ENCODE measurements at regions not wholly inside any gene's neighbourhood (a gene's known extent, or its start where the extent isn't known, plus 50 kb on each side); places are given as distances from the start of the nearest gene placed in this dataset.

DNA sequence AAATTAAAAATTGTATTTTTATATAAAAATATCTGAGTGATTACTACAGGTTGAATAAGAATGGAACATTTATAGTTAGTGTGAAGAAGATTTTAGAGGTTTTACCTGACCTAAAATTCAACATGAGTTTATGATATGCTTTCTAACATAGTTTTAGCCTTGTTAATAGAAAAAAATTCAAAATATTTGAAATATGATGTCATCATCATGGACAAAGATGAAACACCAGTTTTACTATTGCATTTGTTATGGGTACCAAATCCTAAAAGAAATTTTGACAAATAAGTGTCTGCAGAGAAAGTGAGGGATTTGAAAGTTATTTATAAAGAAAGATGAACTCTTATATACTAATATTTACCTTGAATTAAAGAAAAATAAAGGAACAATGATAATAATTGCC lies 479.7 kb downstream of the TBC1D32 start:
- no peak for DNase-seq (ENCODE audit: low read depth in 1 of 2, low spot score in 1 of 2)
- TF ChIP-seq, protein P1, sequence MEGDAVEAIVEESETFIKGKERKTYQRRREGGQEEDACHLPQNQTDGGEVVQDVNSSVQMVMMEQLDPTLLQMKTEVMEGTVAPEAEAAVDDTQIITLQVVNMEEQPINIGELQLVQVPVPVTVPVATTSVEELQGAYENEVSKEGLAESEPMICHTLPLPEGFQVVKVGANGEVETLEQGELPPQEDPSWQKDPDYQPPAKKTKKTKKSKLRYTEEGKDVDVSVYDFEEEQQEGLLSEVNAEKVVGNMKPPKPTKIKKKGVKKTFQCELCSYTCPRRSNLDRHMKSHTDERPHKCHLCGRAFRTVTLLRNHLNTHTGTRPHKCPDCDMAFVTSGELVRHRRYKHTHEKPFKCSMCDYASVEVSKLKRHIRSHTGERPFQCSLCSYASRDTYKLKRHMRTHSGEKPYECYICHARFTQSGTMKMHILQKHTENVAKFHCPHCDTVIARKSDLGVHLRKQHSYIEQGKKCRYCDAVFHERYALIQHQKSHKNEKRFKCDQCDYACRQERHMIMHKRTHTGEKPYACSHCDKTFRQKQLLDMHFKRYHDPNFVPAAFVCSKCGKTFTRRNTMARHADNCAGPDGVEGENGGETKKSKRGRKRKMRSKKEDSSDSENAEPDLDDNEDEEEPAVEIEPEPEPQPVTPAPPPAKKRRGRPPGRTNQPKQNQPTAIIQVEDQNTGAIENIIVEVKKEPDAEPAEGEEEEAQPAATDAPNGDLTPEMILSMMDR (IDR thresholded peaks at IDR 0.05; ENCODE audit: low read depth, low read length) = no peak
- no peaks in the 10 kb centered on the region for H3K4me1 ChIP-seq (ENCODE audit: low read depth)
- no peaks in the 10 kb centered on the region for H3K27me3 ChIP-seq
- no peak overlapping the region for H3K27ac ChIP-seq
- no peaks in the 10 kb centered on the region for H3K9me3 ChIP-seq (ENCODE audit: low read depth)
- no peak overlapping the region for H3K4me3 ChIP-seq
- H3K36me3 ChIP-seq = no peaks in the 10 kb centered on the region

DNA sequence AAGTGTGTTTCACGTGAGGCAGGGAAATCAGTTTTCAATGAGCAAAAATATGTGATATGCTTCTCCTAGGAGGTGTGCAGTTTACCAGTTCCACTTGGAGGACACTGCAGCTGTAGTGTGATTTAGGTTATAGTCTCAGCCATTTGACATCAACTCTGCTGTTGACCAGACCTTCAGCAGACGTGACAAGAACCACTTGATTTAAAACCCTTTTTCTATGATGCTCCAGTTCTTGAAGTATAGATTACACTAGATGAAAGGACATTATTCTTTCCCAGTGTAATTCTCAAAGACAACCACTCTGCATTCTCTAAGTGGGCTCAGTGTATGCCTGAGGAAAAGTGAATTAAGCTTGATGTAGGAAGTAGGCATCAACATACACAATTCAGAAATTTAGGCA lies 480.8 kb downstream of the TBC1D32 start:
- DNase-seq (ENCODE audit: low read depth in 1 of 2, low spot score in 1 of 2) = no peak
- Histone ChIP-seq H3K9me3 (ENCODE audit: low read depth) (no peaks in the 10 kb centered on the region), H3K36me3 (no peaks in the 10 kb centered on the region), H3K4me3 (no peak overlapping the region), H3K27ac (no peak overlapping the region), H3K4me1 (ENCODE audit: low read depth) (no peaks in the 10 kb centered on the region), H3K27me3 (no peaks in the 10 kb centered on the region)
- TF ChIP-seq, protein P1 (IDR thresholded peaks at IDR 0.05; ENCODE audit: low read depth, low read length) = no peak

DNA sequence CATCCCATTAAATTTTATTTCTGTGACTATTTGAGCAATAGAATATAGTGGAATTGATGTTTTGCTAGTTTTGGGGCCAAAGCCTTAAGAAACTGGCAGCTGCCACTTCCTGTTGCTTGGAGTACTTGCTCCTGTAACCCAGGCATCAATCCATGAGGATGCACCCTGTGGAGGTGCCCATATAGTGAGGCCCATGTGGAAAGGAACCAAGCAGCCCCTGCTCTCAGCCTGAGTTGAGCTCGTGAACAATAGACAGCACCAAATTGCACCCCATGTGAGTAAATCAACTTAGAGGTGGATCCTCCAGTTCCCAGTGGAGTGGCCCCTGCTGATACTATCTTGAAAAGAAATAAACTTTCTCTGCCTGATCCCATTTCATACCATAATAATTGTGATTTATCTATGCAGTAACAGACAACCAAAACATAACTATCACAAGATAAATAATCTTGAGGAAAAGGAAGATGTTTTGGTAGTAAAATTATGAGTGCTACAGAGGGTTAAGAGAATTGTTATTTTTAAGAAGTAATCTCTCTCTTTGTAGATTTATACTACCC lies 481.9 kb downstream of the TBC1D32 start:
- no peaks in the 10 kb centered on the region for H3K36me3 ChIP-seq
- H3K9me3 ChIP-seq (ENCODE audit: low read depth) = no peaks in the 10 kb centered on the region
- no peak for DNase-seq (ENCODE audit: low read depth in 1 of 2, low spot score in 1 of 2)
- no peaks in the 10 kb centered on the region for H3K4me1 ChIP-seq (ENCODE audit: low read depth)
- TF ChIP-seq, protein P1 (IDR thresholded peaks at IDR 0.05; ENCODE audit: low read depth, low read length) = no peak
- no peak overlapping the region for H3K4me3 ChIP-seq
- no peaks in the 10 kb centered on the region for H3K27me3 ChIP-seq
- H3K27ac ChIP-seq = no peak overlapping the region

DNA sequence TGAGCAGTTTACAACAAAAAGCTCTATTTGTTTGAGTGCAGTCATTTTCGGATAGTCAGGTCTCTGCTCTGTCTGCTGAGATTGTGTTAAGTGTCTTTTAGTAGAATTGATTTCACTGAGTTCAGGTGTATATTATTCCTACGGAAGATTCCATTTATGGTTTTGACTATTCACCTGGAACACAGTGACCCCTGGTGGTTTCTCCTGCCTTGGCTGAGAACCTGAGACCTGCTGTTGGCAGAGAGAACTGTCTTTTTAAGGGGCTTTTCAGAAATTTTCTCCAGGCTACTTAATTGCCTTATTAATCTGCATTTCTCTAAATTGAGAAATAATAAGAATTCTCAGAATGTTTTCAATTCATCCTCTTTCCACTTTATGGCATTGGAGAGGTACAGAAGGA lies 508.0 kb downstream of the TBC1D32 start:
- no peaks in the 10 kb centered on the region for H3K9me3 ChIP-seq (ENCODE audit: low read depth)
- peak; percentile 1 to 61 for DNase-seq (ENCODE audit: low read depth in 1 of 2, low spot score in 1 of 2)
- TF ChIP-seq, protein P1 (IDR thresholded peaks at IDR 0.05; ENCODE audit: low read depth, low read length) = peak; percentile 29
- H3K27ac ChIP-seq = no peak overlapping the region
- no peak overlapping the region for H3K4me3 ChIP-seq
- H3K36me3 ChIP-seq = no peaks in the 10 kb centered on the region
- H3K27me3 ChIP-seq = no peaks in the 10 kb centered on the region
- H3K4me1 ChIP-seq (ENCODE audit: low read depth) = no peaks in the 10 kb centered on the region

DNA sequence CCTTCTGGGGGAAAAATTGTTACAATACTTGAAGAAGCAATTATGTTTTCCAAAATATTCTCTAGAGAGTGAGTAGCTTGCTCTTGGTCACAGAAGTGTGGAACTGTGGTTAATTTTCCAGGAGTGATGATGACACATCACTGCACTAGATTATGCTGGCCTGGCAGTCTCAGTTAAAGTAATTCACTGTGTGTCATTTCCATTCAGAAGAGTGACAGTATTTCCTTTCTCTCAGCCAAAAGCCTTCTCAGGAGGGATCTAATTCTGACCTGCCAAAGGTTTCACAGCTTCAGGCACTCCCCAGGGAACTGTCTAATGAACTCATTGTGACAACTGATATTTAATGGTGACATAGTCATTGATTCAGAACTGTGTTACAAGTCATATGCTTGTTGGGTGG lies 517.5 kb downstream of the TBC1D32 start:
- DNase-seq (ENCODE audit: low read depth in 1 of 2, low spot score in 1 of 2) = no peak
- H3K9me3 ChIP-seq (ENCODE audit: low read depth) = no peaks in the 10 kb centered on the region
- TF ChIP-seq, protein P1 (IDR thresholded peaks at IDR 0.05; ENCODE audit: low read depth, low read length) = no peak
- no peak overlapping the region for H3K4me3 ChIP-seq
- no peaks in the 10 kb centered on the region for H3K36me3 ChIP-seq
- H3K27me3 ChIP-seq = no peaks in the 10 kb centered on the region
- no peaks in the 10 kb centered on the region for H3K4me1 ChIP-seq (ENCODE audit: low read depth)
- H3K27ac ChIP-seq = no peak overlapping the region

DNA sequence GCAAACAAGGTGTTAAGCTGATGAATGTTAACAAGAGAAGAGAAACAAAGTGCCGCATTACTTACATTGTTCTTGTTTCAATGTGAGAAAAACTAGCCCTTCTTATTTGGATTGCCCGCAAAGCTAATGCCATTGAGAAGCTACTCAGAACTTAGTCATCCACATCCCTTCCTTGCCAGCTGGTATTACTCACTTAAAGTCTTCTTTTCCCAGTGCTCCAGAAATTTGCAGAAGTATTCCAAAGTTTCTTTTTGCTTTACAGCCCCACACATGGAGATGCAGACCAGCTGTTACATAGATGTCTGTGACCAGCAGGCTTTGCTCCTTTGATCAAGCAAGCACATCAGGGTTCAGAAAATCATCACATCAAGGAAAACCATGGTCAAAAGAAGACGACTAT lies 529.0 kb downstream of the TBC1D32 start:
- Histone ChIP-seq H3K27me3 (no peaks in the 10 kb centered on the region), H3K27ac (no peak overlapping the region), H3K36me3 (no peaks in the 10 kb centered on the region), H3K4me3 (no peak overlapping the region), H3K4me1 (ENCODE audit: low read depth) (no peaks in the 10 kb centered on the region), H3K9me3 (ENCODE audit: low read depth) (no peaks in the 10 kb centered on the region)
- peak in 1 of 2 donors; percentile 2 for DNase-seq (ENCODE audit: low read depth in 1 of 2, low spot score in 1 of 2)
- TF ChIP-seq, protein P1 (IDR thresholded peaks at IDR 0.05; ENCODE audit: low read depth, low read length) = no peak

All from cardiac muscle cell (in vitro differentiated cells and primary cell).